Kidney (tissue), 13 donors: ENCODE measurements at regions not wholly inside any gene's neighbourhood (a gene's known extent, or its start where the extent isn't known, plus 50 kb on each side); places are given as distances from the start of the nearest gene placed in this dataset.
A peak's percentile ranks its signal among the peaks of the same experiment; 100 is the strongest.

ENCODE experiments used
- DNase-seq, 5 donors: peaks; one replicate each; pipeline ENCODE4 v3.0.0-alpha.2; 2013 to 2020
- FAIRE-seq: peaks from 2 replicates; lab custom pipeline; 2012; peaks lifted over from hg19 to GRCh38; lab: Jason Lieb, UNC
- H3K27ac ChIP-seq, 2 donors: one replicate each; pipeline ENCODE4 v1.7.0; 2013; ENCODE audit warnings: low read depth in 2 of 2, low read length in 2 of 2, inconsistent platforms in 1 of 2
- H3K27me3 ChIP-seq: one replicate; pipeline ENCODE4 v1.7.1; 2013; ENCODE audit warnings: low read length, inconsistent platforms; ENCODE audit not compliant: control insufficient read depth, insufficient read depth
- H3K36me3 ChIP-seq, 3 donors: one replicate each; pipeline versions ENCODE4 v1.7.0 to v1.7.1; 2013; ENCODE audit warnings: low read length in 3 of 3, control low read depth in 1 of 3, inconsistent platforms in 1 of 3; ENCODE audit not compliant: insufficient read depth in 3 of 3, control insufficient read depth in 2 of 3
- H3K4me1 ChIP-seq, 3 donors: one replicate each; pipeline versions ENCODE4 v1.7.0 to v1.7.1; 2013; ENCODE audit warnings: low read length in 3 of 3, inconsistent platforms in 1 of 3, low read depth in 1 of 3; ENCODE audit not compliant: control insufficient read depth in 2 of 3, insufficient read depth in 2 of 3
- H3K4me3 ChIP-seq, 3 donors: one replicate each; pipeline versions ENCODE4 v1.7.0 to v1.8.1; 2013; ENCODE audit warnings: low read length in 3 of 3, control low read depth in 1 of 3, inconsistent platforms in 1 of 3
- H3K9ac ChIP-seq, 3 donors: one replicate each; pipeline versions ENCODE4 v1.7.0 to v1.7.1; 2013; ENCODE audit warnings: low read length in 3 of 3, control low read depth in 1 of 3, inconsistent platforms in 1 of 3
- H3K9me3 ChIP-seq, 3 donors: one replicate each; pipeline versions ENCODE4 v1.7.0 to v1.7.1; 2013; ENCODE audit warnings: low read length in 3 of 3, control low read depth in 1 of 3, inconsistent platforms in 1 of 3; ENCODE audit not compliant: control insufficient read depth in 2 of 3, insufficient read depth in 1 of 3
- CTCF ChIP-seq: IDR thresholded peaks from 3 replicates; pipeline ENCODE4 v1.5.1; 2012; ENCODE audit warnings: mild to moderate bottlenecking, moderate library complexity, borderline replicate concordance; ENCODE audit not compliant: insufficient read depth; ENCODE audit errors: extremely low read depth
- intact Hi-C: fragments of 100-400 bp; cut with DNase I; formaldehyde crosslinking; loops from one replicate; pipeline ENCODE4 v1.11.1; 2022
- donor health status: control.
- donor health status: control.
- donor health status: control.
- donor health status: control.
- donor health status: control.
- donor health status: DM: yes; HTN: yes; CAD: no.
- donor health status: Normal renal cell carcinoma (clear cell type).

DNA sequence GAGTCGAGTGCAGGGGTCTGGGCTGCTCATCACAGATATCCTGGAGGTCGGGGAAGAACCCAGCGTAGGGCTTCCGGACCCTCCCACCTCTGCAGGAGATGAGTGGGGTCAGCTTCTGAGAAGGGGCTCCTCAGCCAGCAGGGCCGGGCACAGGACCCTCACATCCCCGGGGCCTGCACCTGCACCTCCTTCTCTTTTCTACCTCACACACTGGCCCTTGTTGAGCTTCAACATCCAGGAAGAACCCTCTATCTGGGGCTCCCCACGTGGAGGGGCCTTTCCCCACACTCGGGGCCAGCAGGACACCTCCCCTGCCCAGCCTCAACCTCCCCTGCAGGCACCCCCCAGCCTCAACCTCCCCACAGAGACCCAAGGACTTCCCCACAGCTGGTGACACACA, 299.4 kb downstream of the CTTN start:
- FAIRE-seq (no peak), DNase-seq (peak in 1 of 5 donors; percentile 60)
- no peak overlapping the region for H3K9ac ChIP-seq
- no peak overlapping the region for H3K4me3 ChIP-seq
- no peak for TF ChIP-seq CTCF
- H3K9me3 ChIP-seq: no peaks in the 10 kb centered on the region
- H3K4me1 ChIP-seq: peaks cover 0 to 4% (median 3%) of the 10 kb centered on the region in 3 donors
- intact Hi-C loops: no loop called here
- no peaks in the 10 kb centered on the region for H3K27me3 ChIP-seq
- peaks cover 0 to 8% (median 0%) of the 10 kb centered on the region in 3 donors for H3K36me3 ChIP-seq
- H3K27ac ChIP-seq: no peak overlapping the region

GRCh38 chr11:70698871-70699270, 300.5 kb downstream of the CTTN start:
- Histone ChIP-seq H3K36me3 (peaks cover 0 to 8% (median 0%) of the 10 kb centered on the region in 3 donors), H3K27me3 (no peaks in the 10 kb centered on the region), H3K27ac (no peak overlapping the region), H3K4me3 (no peak overlapping the region), H3K9me3 (no peaks in the 10 kb centered on the region), H3K4me1 (peaks cover 0 to 4% (median 3%) of the 10 kb centered on the region in 3 donors), H3K9ac (no peak overlapping the region)
- no peak for TF ChIP-seq CTCF
- no peak for FAIRE-seq
- DNase-seq: peak in 1 of 5 donors; percentile 27
- intact Hi-C loops: no loop called here

GRCh38 chr11:70699294-70700221, 301.2 kb downstream of the CTTN start:
- FAIRE-seq: no peak
- peak overlapping the region in 1 of 2 donors; percentile 48 for H3K27ac ChIP-seq
- intact Hi-C loops: no loop called here
- no peak overlapping the region for H3K9ac ChIP-seq
- H3K4me3 ChIP-seq: no peak overlapping the region
- H3K36me3 ChIP-seq: peaks cover 0 to 8% (median 0%) of the 10 kb centered on the region in 3 donors
- peak in 3 of 5 donors; percentile 21 to 50 (median 45) for DNase-seq
- H3K9me3 ChIP-seq: no peaks in the 10 kb centered on the region
- H3K27me3 ChIP-seq: no peaks in the 10 kb centered on the region
- no peak for TF ChIP-seq CTCF
- H3K4me1 ChIP-seq: peaks cover 0 to 4% (median 3%) of the 10 kb centered on the region in 3 donors
